IMR-90 (cell line): ENCODE measurements at regions not wholly inside any gene's neighbourhood (a gene's known extent, or its start where the extent isn't known, plus 50 kb on each side); places are given as distances from the start of the nearest gene placed in this dataset.
"Not testable (repeated sequence)": the region's sequence is repeated elsewhere in the genome, so short reads cannot be mapped to it uniquely, and the experiment has no call there.

Experiments
- BHLHE40 ChIP-seq: fragments of 150-350 bp; IDR thresholded peaks from 2 replicates; pipeline ENCODE4 v1.6.1; 2016; ENCODE audit warnings: mild to moderate bottlenecking, low read depth, low read length
- CEBPB ChIP-seq: IDR thresholded peaks from 2 replicates; pipeline ENCODE4 v1.6.1; 2012; ENCODE audit warnings: low read depth, low read length, improper control_type of control experiment
- FOS ChIP-seq: fragments of 150-350 bp; IDR thresholded peaks from 2 replicates; pipeline ENCODE4 v1.6.1; 2016; ENCODE audit warnings: low read depth, low read length
- MAFK ChIP-seq: IDR thresholded peaks from 2 replicates; pipeline ENCODE4 v1.6.1; 2012; ENCODE audit warnings: low read depth, low read length, improper control_type of control experiment
- MAZ ChIP-seq: IDR thresholded peaks from 2 replicates; pipeline ENCODE4 v1.6.1; 2012; ENCODE audit warnings: low read depth, mild to moderate bottlenecking, low read length, improper control_type of control experiment, moderate library complexity, borderline replicate concordance
- POLR2A ChIP-seq: IDR thresholded peaks from 2 replicates; pipeline ENCODE4 v1.6.1; 2012; ENCODE audit warnings: mild to moderate bottlenecking, low read depth, low read length
- RAD21 ChIP-seq: IDR thresholded peaks from 2 replicates; pipeline ENCODE4 v1.6.1; 2012; ENCODE audit warnings: low read length, improper control_type of control experiment
- RCOR1 ChIP-seq: IDR thresholded peaks from 2 replicates; pipeline ENCODE4 v1.6.1; 2012; ENCODE audit warnings: mild to moderate bottlenecking, low read length, improper control_type of control experiment; ENCODE audit not compliant: insufficient replicate concordance
- RFX5 ChIP-seq: IDR thresholded peaks from 2 replicates; pipeline ENCODE4 v1.8.0; 2012; ENCODE audit warnings: low read depth, mild to moderate bottlenecking, low read length, moderate library complexity
- SMC3 ChIP-seq: fragments of 150-350 bp; IDR thresholded peaks from 2 replicates; pipeline ENCODE4 v1.6.1; 2016; ENCODE audit warnings: low read depth, mild to moderate bottlenecking, antibody characterized with exemption, low read length, moderate library complexity
- TF ChIP-seq, protein P1 (sequence below): conservative IDR thresholded peaks from 2 replicates; pipeline ENCODE4 v1.5.1; 2012; ENCODE audit warnings: mild to moderate bottlenecking, low read depth, low read length, improper control_type of control experiment
- TF ChIP-seq, protein P2 (sequence below): fragments of 150-350 bp; IDR thresholded peaks from 2 replicates; pipeline ENCODE4 v1.6.1; 2016; ENCODE audit warnings: low read depth, mild to moderate bottlenecking, low read length, moderate library complexity, borderline replicate concordance
- TF ChIP-seq, protein P3 (sequence below): fragments of 150-350 bp; IDR thresholded peaks from 2 replicates; pipeline ENCODE4 v1.6.1; 2017; ENCODE audit warnings: mild to moderate bottlenecking, antibody characterized with exemption, low read length, low read depth

DNA sequence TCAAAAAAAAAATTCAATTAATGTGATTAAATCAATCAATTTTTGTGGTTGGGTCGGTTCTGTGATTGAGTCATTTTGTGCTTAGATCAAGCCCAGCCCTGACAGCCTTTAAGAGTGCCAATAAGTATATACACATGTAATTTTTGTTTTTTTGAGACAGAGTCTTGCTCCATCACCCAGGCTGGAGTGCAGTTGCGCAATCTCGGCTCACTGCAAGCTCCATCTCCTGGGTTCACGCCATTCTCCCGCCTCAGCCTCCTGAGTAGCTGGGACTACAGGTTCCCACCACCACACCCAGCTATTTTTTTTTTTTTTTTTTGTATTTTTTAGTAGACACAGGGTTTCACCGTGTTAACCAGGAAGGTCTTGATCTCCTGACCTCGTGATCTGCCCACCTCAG is 887.1 kb upstream of the ZNF722 start:
- TF ChIP-seq, protein P1, sequence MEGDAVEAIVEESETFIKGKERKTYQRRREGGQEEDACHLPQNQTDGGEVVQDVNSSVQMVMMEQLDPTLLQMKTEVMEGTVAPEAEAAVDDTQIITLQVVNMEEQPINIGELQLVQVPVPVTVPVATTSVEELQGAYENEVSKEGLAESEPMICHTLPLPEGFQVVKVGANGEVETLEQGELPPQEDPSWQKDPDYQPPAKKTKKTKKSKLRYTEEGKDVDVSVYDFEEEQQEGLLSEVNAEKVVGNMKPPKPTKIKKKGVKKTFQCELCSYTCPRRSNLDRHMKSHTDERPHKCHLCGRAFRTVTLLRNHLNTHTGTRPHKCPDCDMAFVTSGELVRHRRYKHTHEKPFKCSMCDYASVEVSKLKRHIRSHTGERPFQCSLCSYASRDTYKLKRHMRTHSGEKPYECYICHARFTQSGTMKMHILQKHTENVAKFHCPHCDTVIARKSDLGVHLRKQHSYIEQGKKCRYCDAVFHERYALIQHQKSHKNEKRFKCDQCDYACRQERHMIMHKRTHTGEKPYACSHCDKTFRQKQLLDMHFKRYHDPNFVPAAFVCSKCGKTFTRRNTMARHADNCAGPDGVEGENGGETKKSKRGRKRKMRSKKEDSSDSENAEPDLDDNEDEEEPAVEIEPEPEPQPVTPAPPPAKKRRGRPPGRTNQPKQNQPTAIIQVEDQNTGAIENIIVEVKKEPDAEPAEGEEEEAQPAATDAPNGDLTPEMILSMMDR, result not testable (repeated sequence)
- TF ChIP-seq CEBPB, POLR2A, MAFK, BHLHE40, RCOR1, FOS, RFX5, MAZ, RAD21, SMC3: not testable (repeated sequence)
- TF ChIP-seq, protein P2, sequence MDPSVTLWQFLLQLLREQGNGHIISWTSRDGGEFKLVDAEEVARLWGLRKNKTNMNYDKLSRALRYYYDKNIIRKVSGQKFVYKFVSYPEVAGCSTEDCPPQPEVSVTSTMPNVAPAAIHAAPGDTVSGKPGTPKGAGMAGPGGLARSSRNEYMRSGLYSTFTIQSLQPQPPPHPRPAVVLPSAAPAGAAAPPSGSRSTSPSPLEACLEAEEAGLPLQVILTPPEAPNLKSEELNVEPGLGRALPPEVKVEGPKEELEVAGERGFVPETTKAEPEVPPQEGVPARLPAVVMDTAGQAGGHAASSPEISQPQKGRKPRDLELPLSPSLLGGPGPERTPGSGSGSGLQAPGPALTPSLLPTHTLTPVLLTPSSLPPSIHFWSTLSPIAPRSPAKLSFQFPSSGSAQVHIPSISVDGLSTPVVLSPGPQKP, result not testable (repeated sequence)
- TF ChIP-seq, protein P3, sequence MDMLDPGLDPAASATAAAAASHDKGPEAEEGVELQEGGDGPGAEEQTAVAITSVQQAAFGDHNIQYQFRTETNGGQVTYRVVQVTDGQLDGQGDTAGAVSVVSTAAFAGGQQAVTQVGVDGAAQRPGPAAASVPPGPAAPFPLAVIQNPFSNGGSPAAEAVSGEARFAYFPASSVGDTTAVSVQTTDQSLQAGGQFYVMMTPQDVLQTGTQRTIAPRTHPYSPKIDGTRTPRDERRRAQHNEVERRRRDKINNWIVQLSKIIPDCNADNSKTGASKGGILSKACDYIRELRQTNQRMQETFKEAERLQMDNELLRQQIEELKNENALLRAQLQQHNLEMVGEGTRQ, result not testable (repeated sequence)
